Liver (tissue), 7 donors: ENCODE measurements at regions not wholly inside any gene's neighbourhood (a gene's known extent, or its start where the extent isn't known, plus 50 kb on each side); places are given as distances from the start of the nearest gene placed in this dataset.

ENCODE experiments used
- DNase-seq: peaks from one replicate; pipeline ENCODE4 v3.0.0-alpha.2; 2017; ENCODE audit warnings: low spot score
- H3K27ac ChIP-seq, 2 donors: one replicate each; pipeline ENCODE4 v1.7.0; 2013; ENCODE audit warnings: inconsistent platforms in 2 of 2, low read length in 2 of 2, control low read depth in 1 of 2, low read depth in 1 of 2, mild to moderate bottlenecking in 1 of 2
- H3K27me3 ChIP-seq, 4 donors: one replicate each; pipeline versions ENCODE4 v1.6.1 to v1.7.0; 2013; ENCODE audit warnings: low read length in 3 of 4, inconsistent platforms in 1 of 4, mild to moderate bottlenecking in 1 of 4, moderate library complexity in 1 of 4; ENCODE audit not compliant: control insufficient read depth in 4 of 4, insufficient read depth in 4 of 4
- H3K36me3 ChIP-seq, 4 donors: one replicate each; pipeline versions ENCODE4 v1.6.1 to v1.7.0; 2013; ENCODE audit warnings: low read length in 3 of 4, mild to moderate bottlenecking in 3 of 4, low read depth in 1 of 4, moderate library complexity in 1 of 4; ENCODE audit not compliant: control insufficient read depth in 4 of 4, insufficient read depth in 3 of 4
- H3K4me1 ChIP-seq, 4 donors: one replicate each; pipeline versions ENCODE4 v1.6.1 to v1.7.0; 2013; ENCODE audit warnings: low read length in 3 of 4, mild to moderate bottlenecking in 3 of 4, moderate library complexity in 1 of 4; ENCODE audit not compliant: control insufficient read depth in 4 of 4, insufficient read depth in 4 of 4
- H3K4me3 ChIP-seq, 3 donors: one replicate each; pipeline versions ENCODE4 v1.6.1 to v1.7.0; 2013; ENCODE audit warnings: low read length in 3 of 3, control low read depth in 1 of 3, low read depth in 1 of 3, mild to moderate bottlenecking in 1 of 3
- H3K9ac ChIP-seq, 2 donors: one replicate each; pipeline ENCODE4 v1.7.0; 2013; ENCODE audit warnings: low read length in 2 of 2, mild to moderate bottlenecking in 2 of 2, moderate library complexity in 2 of 2, control low read depth in 1 of 2, low read depth in 1 of 2
- H3K9me3 ChIP-seq, 4 donors: one replicate each; pipeline versions ENCODE4 v1.6.1 to v1.7.0; 2013; ENCODE audit warnings: low read length in 3 of 4; ENCODE audit not compliant: control insufficient read depth in 4 of 4
- ATF3 ChIP-seq: IDR thresholded peaks from 2 replicates; pipeline ENCODE4 v1.6.1; 2016; ENCODE audit warnings: antibody characterized with exemption
- EGR1 ChIP-seq, 2 donors: IDR thresholded peaks; 2 replicates each; pipeline ENCODE4 v1.6.1; 2016 to 2018; ENCODE audit warnings: antibody characterized with exemption in 2 of 2, low read depth in 2 of 2
- FOXA2 ChIP-seq: IDR thresholded peaks from 2 replicates; pipeline ENCODE4 v1.6.1; 2016; ENCODE audit warnings: antibody characterized with exemption
- GABPA ChIP-seq, 2 donors: IDR thresholded peaks in 1 of 2; conservative IDR thresholded peaks in 1 of 2; 2 replicates each; pipeline ENCODE4 v1.6.1; 2016; ENCODE audit warnings: antibody characterized with exemption in 2 of 2, mild to moderate bottlenecking in 1 of 2, moderate library complexity in 1 of 2
- HNF4A ChIP-seq, 2 donors: conservative IDR thresholded peaks; 2 replicates each; pipeline ENCODE4 v1.6.1; 2016; ENCODE audit warnings: antibody characterized with exemption in 2 of 2, mild to moderate bottlenecking in 2 of 2
- HNF4G ChIP-seq: IDR thresholded peaks from 2 replicates; pipeline ENCODE4 v1.6.1; 2016; ENCODE audit warnings: antibody characterized with exemption
- JUND ChIP-seq, 2 donors: IDR thresholded peaks; 2 replicates each; pipeline ENCODE4 v1.6.1; 2016; ENCODE audit warnings: antibody characterized with exemption in 2 of 2
- MAX ChIP-seq: IDR thresholded peaks from 2 replicates; pipeline ENCODE4 v1.6.1; 2016; ENCODE audit warnings: antibody characterized with exemption
- NR2F2 ChIP-seq: IDR thresholded peaks from 2 replicates; pipeline ENCODE4 v1.6.1; 2016; ENCODE audit warnings: antibody characterized with exemption
- RAD21 ChIP-seq, 2 donors: IDR thresholded peaks; 2 replicates each; pipeline ENCODE4 v1.6.1; 2016; ENCODE audit warnings: antibody characterized with exemption in 2 of 2, mild to moderate bottlenecking in 2 of 2
- REST ChIP-seq: IDR thresholded peaks from 2 replicates; pipeline ENCODE4 v1.6.1; 2016; ENCODE audit warnings: antibody characterized with exemption, mild to moderate bottlenecking
- RXRA ChIP-seq, 2 donors: IDR thresholded peaks; 2 replicates each; pipeline ENCODE4 v1.6.1; 2017 to 2018; ENCODE audit warnings: antibody characterized with exemption in 2 of 2, mild to moderate bottlenecking in 1 of 2
- SP1 ChIP-seq: IDR thresholded peaks from 2 replicates; pipeline ENCODE4 v1.6.1; 2018; ENCODE audit warnings: antibody characterized with exemption, mild to moderate bottlenecking
- TAF1 ChIP-seq: conservative IDR thresholded peaks from 2 replicates; pipeline ENCODE4 v1.6.1; 2016; ENCODE audit warnings: antibody characterized with exemption, mild to moderate bottlenecking
- YY1 ChIP-seq: IDR thresholded peaks from 2 replicates; pipeline ENCODE4 v1.6.1; 2016; ENCODE audit warnings: antibody characterized with exemption, mild to moderate bottlenecking
- ZBTB33 ChIP-seq: IDR thresholded peaks from 2 replicates; pipeline ENCODE4 v1.6.1; 2016; ENCODE audit warnings: antibody characterized with exemption
- WGBS: extraction: QIAGEN DNeasy Blood & Tissue Kit; methylation state at CpG from one replicate; pipeline ENCODE4 v1.1.7; 2013; 5-methylcytosine and 5-hydroxymethylcytosine counted together
- donor health status: healthy.
- donor health status: healthy.
- donor health status: healthy.
- donor health status: healthy.

GRCh38 chr2:195477248-195477995, 179.6 kb upstream of the SLC39A10 start:
- Histone ChIP-seq H3K9ac (no peak overlapping the region), H3K4me3 (no peak overlapping the region), H3K9me3 (no peaks in the 10 kb centered on the region), H3K27me3 (peaks cover 0 to 7% (median 3%) of the 10 kb centered on the region in 4 donors), H3K36me3 (no peaks in the 10 kb centered on the region), H3K4me1 (no peaks in the 10 kb centered on the region), H3K27ac (no peak overlapping the region)
- DNase-seq: no peak
- 67% methylated on average over 2 of the region's 2 CpGs for WGBS
- TF ChIP-seq TAF1 (no peak), REST (no peak), MAX (no peak), JUND (IDR thresholded peaks at IDR 0.05) (no peak), GABPA (IDR thresholded peaks at IDR 0.05 in 1 of 2, conservative IDR thresholded peaks at IDR 0.05 in 1 of 2) (no peak), YY1 (no peak), ATF3 (no peak), HNF4G (no peak)

GRCh38 chr2:195475336-195475735, 181.7 kb upstream of the SLC39A10 start:
- H3K4me1 ChIP-seq: no peaks in the 10 kb centered on the region
- peaks cover 0 to 7% (median 3%) of the 10 kb centered on the region in 4 donors for H3K27me3 ChIP-seq
- no peak overlapping the region for H3K27ac ChIP-seq
- DNase-seq: no peak
- no peaks in the 10 kb centered on the region for H3K9me3 ChIP-seq
- no peak overlapping the region for H3K9ac ChIP-seq
- no peaks in the 10 kb centered on the region for H3K36me3 ChIP-seq
- WGBS: 62% methylated on average over 5 of the region's 5 CpGs
- TF ChIP-seq GABPA (IDR thresholded peaks at IDR 0.05 in 1 of 2, conservative IDR thresholded peaks at IDR 0.05 in 1 of 2) (no peak), ZBTB33 (no peak), RXRA (IDR thresholded peaks at IDR 0.05) (no peak), EGR1 (IDR thresholded peaks at IDR 0.05; ENCODE audit: low read depth in 2 of 2) (no peak), RAD21 (IDR thresholded peaks at IDR 0.05) (no peak), HNF4G (no peak), TAF1 (no peak), YY1 (no peak), MAX (no peak), JUND (IDR thresholded peaks at IDR 0.05) (no peak), SP1 (no peak), ATF3 (no peak), NR2F2 (no peak), FOXA2 (no peak), REST (no peak), HNF4A (conservative IDR thresholded peaks at IDR 0.05) (no peak)
- no peak overlapping the region for H3K4me3 ChIP-seq
